ENCODE measurements at regions not wholly inside any gene's neighbourhood (a gene's known extent, or its start where the extent isn't known, plus 50 kb on each side); places are given as distances from the start of the nearest gene placed in this dataset.

DNA sequence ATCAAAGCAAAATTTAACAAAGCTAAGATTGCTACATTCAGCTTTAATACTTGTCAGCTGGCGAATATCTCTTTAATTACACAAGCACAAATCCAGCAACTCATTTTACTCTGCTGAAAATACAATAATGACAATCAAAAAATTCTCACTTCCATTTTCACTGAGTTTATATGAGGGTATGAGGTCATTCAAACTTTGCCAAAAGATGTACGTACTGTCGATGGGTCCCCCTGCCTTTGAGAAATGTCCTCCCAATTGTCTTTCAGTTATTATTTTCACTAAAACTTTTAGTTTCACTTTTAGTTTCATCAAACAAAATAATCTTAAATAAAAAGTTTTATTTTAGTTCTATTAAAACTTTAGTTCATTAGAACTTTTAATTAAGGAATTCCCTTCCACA lies 159.5 kb upstream of the WDR11 start:
- TF ChIP-seq CTCF (conservative IDR thresholded peaks at IDR 0.05 in 1 of 2, IDR thresholded peaks at IDR 0.05 in 1 of 2; ENCODE audit: low read depth in 1 of 2, low read length in 2 of 2) (no peak), EZH2 (IDR thresholded peaks at IDR 0.05; ENCODE audit: low read length, missing control alignments) (no peak)

Data from fibroblast of lung (primary cell).